BE2C (cell line): ENCODE measurements at regions not wholly inside any gene's neighbourhood (a gene's known extent, or its start where the extent isn't known, plus 50 kb on each side); places are given as distances from the start of the nearest gene placed in this dataset.

Source experiments
- DNase-seq: peaks from one replicate; pipeline ENCODE4 v3.0.0-alpha.2; 2020
- H3K27me3 ChIP-seq: fragments of 250-450 bp; sonication (Bioruptor Pico); 2 replicates; pipeline ENCODE4 v1.5.1; 2020; ENCODE audit warnings: mild to moderate bottlenecking
- H3K36me3 ChIP-seq: fragments of 250-450 bp; sonication (Bioruptor Pico); 2 replicates; pipeline ENCODE4 v1.5.1; 2020; ENCODE audit warnings: mild to moderate bottlenecking
- H3K4me1 ChIP-seq: fragments of 250-450 bp; sonication (Bioruptor Pico); 2 replicates; pipeline ENCODE4 v1.5.1; 2020
- H3K4me3 ChIP-seq: 2 replicates; pipeline ENCODE4 v1.5.1; 2011; ENCODE audit warnings: low read depth, low read length
- H3K9me3 ChIP-seq: fragments of 250-450 bp; sonication (Bioruptor Pico); 2 replicates; pipeline ENCODE4 v1.5.1; 2020
- CTCF ChIP-seq: IDR thresholded peaks from 2 replicates; pipeline ENCODE4 v1.5.1; 2012; ENCODE audit warnings: mild to moderate bottlenecking, low read depth, low read length

DNA sequence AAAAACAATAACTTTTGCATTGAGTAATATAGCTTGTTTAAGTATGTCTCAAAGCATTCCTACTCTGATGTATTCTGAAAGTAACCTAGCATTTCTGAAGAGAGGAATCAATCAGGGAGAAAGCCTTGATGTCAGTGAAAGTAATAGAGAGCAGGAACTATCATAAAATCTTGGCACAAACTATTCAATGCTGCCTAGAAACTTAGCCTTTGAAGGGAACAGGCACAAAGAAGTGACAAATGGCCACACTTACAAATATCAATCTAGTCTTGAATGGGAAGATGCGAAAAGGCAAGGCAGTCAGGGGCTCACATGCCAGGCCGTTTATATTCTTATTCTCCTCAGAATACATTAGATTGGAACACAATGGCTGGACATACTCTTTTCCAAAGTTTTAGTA, 576.5 kb upstream of the ANO3 start:
- no peaks in the 10 kb centered on the region for H3K9me3 ChIP-seq
- no peaks in the 10 kb centered on the region for H3K4me1 ChIP-seq
- H3K4me3 ChIP-seq = no peak overlapping the region
- DNase-seq = no peak
- H3K27me3 ChIP-seq = no peaks in the 10 kb centered on the region
- H3K36me3 ChIP-seq = no peaks in the 10 kb centered on the region
- TF ChIP-seq CTCF = no peak

DNA sequence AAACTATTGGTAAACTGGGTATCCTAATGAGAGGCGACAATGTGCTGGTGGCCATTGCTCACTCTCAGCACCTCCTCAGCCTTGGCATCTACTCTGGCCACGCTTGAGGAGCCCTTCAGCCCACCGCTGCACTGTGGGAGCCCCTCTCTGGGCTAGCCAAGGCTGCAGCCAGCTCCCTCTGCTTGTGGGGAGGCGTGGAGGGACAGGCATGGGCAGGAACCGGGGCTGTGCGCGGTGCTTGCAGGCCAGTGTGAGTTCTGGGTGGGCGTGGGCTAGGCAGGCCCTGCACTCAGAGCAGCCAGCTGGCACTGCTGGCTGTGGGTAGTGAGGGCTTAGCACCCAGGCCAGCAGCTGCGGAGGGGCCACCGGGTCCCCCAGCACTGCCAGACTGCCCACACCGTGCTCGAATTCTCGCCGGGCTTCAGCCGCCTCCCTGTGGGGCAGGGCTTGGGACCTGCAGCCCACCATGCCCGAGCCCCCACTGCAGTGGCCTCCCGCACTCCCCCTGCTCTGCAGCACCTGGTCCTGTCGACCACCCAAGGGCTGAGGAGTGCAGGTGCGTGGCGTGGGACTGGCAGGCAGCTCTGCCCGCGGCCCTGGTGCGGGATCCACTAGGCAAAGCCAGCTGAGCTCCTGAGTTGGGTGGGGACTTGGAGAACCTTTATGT, 575.9 kb upstream of the ANO3 start:
- no peaks in the 10 kb centered on the region for H3K36me3 ChIP-seq
- no peak for DNase-seq
- H3K27me3 ChIP-seq = no peaks in the 10 kb centered on the region
- TF ChIP-seq CTCF = no peak
- no peaks in the 10 kb centered on the region for H3K4me1 ChIP-seq
- no peak overlapping the region for H3K4me3 ChIP-seq
- H3K9me3 ChIP-seq = no peaks in the 10 kb centered on the region

DNA sequence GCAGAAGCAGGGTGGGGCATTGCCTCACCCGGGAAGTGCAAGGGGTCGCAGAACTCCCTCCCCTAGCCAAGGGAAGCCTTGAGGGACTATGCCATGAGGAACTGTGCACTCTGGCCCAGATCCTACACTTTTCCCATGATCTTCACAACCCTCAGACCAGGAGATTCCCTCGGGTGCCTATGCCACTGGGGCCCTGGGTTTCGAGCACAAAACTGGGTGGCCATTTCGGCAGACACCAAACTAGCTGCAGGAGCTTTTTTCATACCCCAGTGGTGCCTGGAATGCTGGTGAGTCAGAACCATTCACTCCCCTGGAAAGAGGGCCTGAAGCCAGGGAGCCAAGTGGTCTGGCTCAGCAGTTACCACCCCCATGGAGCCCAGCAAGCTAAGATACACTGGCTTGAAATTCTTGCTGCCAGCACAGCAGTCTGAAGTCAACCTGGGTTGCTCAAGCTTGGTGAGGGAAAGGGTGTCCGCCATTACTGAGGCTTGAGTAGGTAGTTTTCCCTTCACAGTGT, 573.7 kb upstream of the ANO3 start:
- no peaks in the 10 kb centered on the region for H3K27me3 ChIP-seq
- TF ChIP-seq CTCF = no peak
- no peak for DNase-seq
- no peak overlapping the region for H3K4me3 ChIP-seq
- H3K4me1 ChIP-seq = no peaks in the 10 kb centered on the region
- H3K9me3 ChIP-seq = no peaks in the 10 kb centered on the region
- H3K36me3 ChIP-seq = no peaks in the 10 kb centered on the region

GRCh38 chr11:25766332-25767015, 565.5 kb upstream of the ANO3 start:
- no peak for DNase-seq
- H3K9me3 ChIP-seq = no peaks in the 10 kb centered on the region
- H3K4me3 ChIP-seq = no peak overlapping the region
- no peaks in the 10 kb centered on the region for H3K4me1 ChIP-seq
- TF ChIP-seq CTCF = no peak
- H3K36me3 ChIP-seq = no peaks in the 10 kb centered on the region
- no peaks in the 10 kb centered on the region for H3K27me3 ChIP-seq

GRCh38 chr11:25769287-25769686, 562.6 kb upstream of the ANO3 start:
- Histone ChIP-seq H3K9me3 (no peaks in the 10 kb centered on the region), H3K4me1 (no peaks in the 10 kb centered on the region), H3K36me3 (no peaks in the 10 kb centered on the region), H3K4me3 (no peak overlapping the region), H3K27me3 (no peaks in the 10 kb centered on the region)
- no peak for DNase-seq
- no peak for TF ChIP-seq CTCF

- Histone ChIP-seq H3K4me1 (no peaks in the 10 kb centered on the region), H3K36me3 (no peaks in the 10 kb centered on the region), H3K4me3 (no peak overlapping the region), H3K9me3 (no peaks in the 10 kb centered on the region), H3K27me3 (no peaks in the 10 kb centered on the region)
- DNase-seq = no peak
- TF ChIP-seq CTCF = no peak
Measured at GRCh38 chr11:25771605-25772004, 560.3 kb upstream of the ANO3 start.
